ENCODE measurements at regions not wholly inside any gene's neighbourhood (a gene's known extent, or its start where the extent isn't known, plus 50 kb on each side); places are given as distances from the start of the nearest gene placed in this dataset.

DNA sequence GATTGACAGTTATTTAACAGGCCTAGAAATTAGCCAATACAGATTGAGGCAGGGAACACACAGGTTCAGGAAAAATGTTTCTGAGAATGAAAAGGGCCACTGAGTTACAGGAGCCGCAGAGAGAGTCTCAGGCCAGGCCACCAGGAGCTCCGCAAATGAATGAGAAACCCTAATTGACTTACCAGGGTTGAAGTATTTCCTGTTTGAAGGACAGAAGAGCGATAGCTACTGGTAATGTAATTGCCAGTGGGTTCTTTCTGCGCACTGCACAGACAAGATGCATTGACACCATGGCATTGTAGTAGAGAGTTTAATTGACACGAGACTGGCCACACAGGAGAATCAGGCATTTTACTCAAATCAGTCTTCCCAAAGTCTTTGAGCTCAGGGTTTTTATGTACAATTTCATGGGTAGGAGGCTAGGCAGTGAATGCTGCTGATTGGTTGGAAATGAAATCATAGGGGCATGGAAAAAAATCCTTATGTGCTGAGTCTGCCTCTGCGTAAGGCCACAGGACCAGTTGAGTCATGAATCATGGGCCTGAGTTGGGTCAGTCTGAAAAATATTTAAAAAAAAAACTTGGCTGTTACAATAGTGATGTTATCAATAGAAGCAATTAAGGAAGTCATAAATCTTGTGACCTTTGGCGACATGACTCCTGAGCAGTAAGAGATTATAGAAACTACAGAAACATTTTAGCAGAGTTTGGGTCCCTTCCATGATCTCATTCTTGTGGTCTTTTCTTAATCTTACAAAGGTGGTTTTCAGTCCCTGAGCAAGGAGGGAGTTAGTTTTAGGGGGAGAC lies 203.8 kb downstream of the CASP12 start:
- WGBS, 2 donors: 79 to 80% methylated on average over 7 of the region's 7 CpGs
- no peak overlapping the region for H3K4me3 ChIP-seq
- no peaks in the 10 kb centered on the region for H3K9me3 ChIP-seq
- no peak for TF ChIP-seq EP300 (IDR thresholded peaks at IDR 0.05)
- no peak for TF ChIP-seq POLR2AphosphoS5 (IDR thresholded peaks at IDR 0.05)
- TF ChIP-seq, protein P1, sequence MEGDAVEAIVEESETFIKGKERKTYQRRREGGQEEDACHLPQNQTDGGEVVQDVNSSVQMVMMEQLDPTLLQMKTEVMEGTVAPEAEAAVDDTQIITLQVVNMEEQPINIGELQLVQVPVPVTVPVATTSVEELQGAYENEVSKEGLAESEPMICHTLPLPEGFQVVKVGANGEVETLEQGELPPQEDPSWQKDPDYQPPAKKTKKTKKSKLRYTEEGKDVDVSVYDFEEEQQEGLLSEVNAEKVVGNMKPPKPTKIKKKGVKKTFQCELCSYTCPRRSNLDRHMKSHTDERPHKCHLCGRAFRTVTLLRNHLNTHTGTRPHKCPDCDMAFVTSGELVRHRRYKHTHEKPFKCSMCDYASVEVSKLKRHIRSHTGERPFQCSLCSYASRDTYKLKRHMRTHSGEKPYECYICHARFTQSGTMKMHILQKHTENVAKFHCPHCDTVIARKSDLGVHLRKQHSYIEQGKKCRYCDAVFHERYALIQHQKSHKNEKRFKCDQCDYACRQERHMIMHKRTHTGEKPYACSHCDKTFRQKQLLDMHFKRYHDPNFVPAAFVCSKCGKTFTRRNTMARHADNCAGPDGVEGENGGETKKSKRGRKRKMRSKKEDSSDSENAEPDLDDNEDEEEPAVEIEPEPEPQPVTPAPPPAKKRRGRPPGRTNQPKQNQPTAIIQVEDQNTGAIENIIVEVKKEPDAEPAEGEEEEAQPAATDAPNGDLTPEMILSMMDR (IDR thresholded peaks at IDR 0.05): no peak
- TF ChIP-seq POLR2A (IDR thresholded peaks at IDR 0.05): no peak
- peak in 1 of 2 donors; percentile 77 for ATAC-seq (ENCODE audit: low FRiP score in 2 of 2)
- no peaks in the 10 kb centered on the region for H3K4me1 ChIP-seq
- H3K27ac ChIP-seq: no peak overlapping the region
- H3K27me3 ChIP-seq: no peaks in the 10 kb centered on the region
- no peaks in the 10 kb centered on the region for H3K36me3 ChIP-seq
- DNase-seq: no peak

DNA sequence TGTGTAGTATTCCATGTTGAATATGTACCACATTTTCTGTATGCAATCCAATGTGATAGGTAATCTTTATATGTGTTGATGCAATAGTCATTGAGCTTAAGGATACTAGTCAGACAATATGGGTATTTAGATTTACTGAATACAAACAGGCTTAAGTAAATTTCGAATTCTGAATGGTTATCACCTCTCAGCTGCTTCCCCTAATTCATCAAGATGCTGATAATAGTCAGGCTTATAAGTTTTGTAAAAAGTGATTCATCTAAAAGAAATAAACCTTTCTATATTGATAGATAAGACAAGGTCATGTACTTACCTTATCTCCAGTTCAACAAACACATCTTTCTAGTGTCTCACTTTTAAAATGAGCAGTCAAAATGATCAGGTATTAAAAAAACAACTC lies 205.5 kb downstream of the CASP12 start:
- Histone ChIP-seq H3K9me3 (no peaks in the 10 kb centered on the region), H3K4me3 (no peak overlapping the region), H3K36me3 (no peaks in the 10 kb centered on the region), H3K4me1 (no peaks in the 10 kb centered on the region), H3K27ac (no peak overlapping the region), H3K27me3 (no peaks in the 10 kb centered on the region)
- WGBS, 2 donors: 73 to 88% methylated on average over 1 of the region's 1 CpG
- DNase-seq (no peak), ATAC-seq (ENCODE audit: low FRiP score in 2 of 2) (no peak)
- TF ChIP-seq POLR2A (IDR thresholded peaks at IDR 0.05): no peak
- TF ChIP-seq, protein P1 (IDR thresholded peaks at IDR 0.05): no peak
- TF ChIP-seq EP300 (IDR thresholded peaks at IDR 0.05): no peak
- no peak for TF ChIP-seq POLR2AphosphoS5 (IDR thresholded peaks at IDR 0.05)

DNA sequence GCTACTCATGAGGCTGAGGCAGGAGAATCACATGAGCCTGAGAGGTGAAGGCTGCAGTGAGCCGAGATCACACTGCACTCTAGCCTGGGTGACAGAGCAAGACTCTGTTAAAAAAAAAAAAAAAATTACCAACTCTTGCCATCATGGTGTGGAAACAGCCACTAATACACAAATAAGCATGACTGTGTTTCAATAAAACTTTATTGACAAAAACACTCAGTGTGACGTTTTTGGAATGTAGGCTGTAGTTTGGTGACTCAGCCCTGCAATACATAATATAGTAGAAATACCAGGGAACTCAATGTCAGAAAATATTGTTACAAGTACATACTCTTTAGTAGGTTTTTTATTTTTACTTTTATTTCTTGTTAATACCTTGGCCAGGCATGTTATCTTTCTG lies 207.1 kb downstream of the CASP12 start:
- no peak for TF ChIP-seq EP300 (IDR thresholded peaks at IDR 0.05)
- TF ChIP-seq, protein P1 (IDR thresholded peaks at IDR 0.05): no peak
- ATAC-seq (ENCODE audit: low FRiP score in 2 of 2): no peak

DNA sequence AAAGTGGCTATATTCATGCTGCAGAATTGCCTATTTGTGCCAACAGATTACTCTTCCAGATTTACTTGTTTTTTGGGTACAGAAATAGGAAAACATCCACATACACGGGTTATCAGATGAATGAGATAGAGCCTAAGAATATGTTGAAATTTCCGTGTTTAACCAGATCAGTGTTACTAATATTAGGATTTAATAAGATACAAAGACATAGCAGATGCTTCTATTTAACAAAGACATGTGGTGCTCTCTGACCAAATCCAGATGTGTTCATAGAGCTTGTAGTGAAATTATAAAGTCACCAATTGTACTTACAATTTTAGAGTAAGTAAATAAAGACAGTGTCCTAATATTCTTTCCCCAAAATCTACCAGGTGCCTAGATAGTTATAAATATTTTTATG lies 208.0 kb downstream of the CASP12 start:
- no peak overlapping the region for H3K27ac ChIP-seq
- no peaks in the 10 kb centered on the region for H3K4me1 ChIP-seq
- TF ChIP-seq POLR2AphosphoS5 (IDR thresholded peaks at IDR 0.05) (no peak), EP300 (IDR thresholded peaks at IDR 0.05) (no peak), POLR2A (IDR thresholded peaks at IDR 0.05) (no peak)
- TF ChIP-seq, protein P1 (IDR thresholded peaks at IDR 0.05): no peak
- no peaks in the 10 kb centered on the region for H3K36me3 ChIP-seq
- WGBS, 2 donors: 73 to 84% methylated on average over 2 of the region's 2 CpGs
- DNase-seq: no peak
- H3K27me3 ChIP-seq: no peaks in the 10 kb centered on the region
- no peak overlapping the region for H3K4me3 ChIP-seq
- H3K9me3 ChIP-seq: no peaks in the 10 kb centered on the region
- no peak for ATAC-seq (ENCODE audit: low FRiP score in 2 of 2)

More for the DNA sequence above, 207.1 kb downstream of the CASP12 start:
- no peaks in the 10 kb centered on the region for H3K36me3 ChIP-seq
- H3K4me1 ChIP-seq: no peaks in the 10 kb centered on the region
- no peak overlapping the region for H3K4me3 ChIP-seq
- no peaks in the 10 kb centered on the region for H3K9me3 ChIP-seq
- H3K27ac ChIP-seq: no peak overlapping the region
- no peak for DNase-seq
- WGBS, 2 donors: 89 to 92% methylated on average over 2 of the region's 2 CpGs
- H3K27me3 ChIP-seq: no peaks in the 10 kb centered on the region

DNA sequence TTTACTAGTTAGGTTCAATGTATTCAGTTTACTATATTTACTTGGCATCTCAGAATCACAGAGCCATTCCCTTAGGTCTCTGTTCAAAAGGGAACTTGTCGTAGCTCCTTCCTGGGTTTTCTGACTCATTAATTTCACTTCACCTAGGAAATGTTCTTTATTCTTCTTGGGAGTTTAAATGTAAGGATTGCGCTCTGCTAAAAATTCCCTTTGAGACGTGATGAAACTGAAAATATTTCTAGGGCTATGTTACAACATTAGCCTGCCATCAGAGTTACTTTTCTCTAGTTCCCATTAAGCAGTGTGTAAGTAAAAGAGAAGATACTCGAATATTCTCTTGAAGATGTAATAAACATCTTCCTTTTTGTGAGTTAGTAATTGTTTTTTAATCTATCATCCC lies 209.5 kb downstream of the CASP12 start:
- WGBS, 2 donors: 61 to 65% methylated on average over 4 of the region's 4 CpGs
- no peaks in the 10 kb centered on the region for H3K27me3 ChIP-seq
- ATAC-seq (ENCODE audit: low FRiP score in 2 of 2) (no peak), DNase-seq (no peak)
- no peaks in the 10 kb centered on the region for H3K36me3 ChIP-seq
- H3K9me3 ChIP-seq: no peaks in the 10 kb centered on the region
- no peak for TF ChIP-seq EP300 (IDR thresholded peaks at IDR 0.05)
- TF ChIP-seq, protein P1 (IDR thresholded peaks at IDR 0.05): no peak
- no peak overlapping the region for H3K27ac ChIP-seq
- no peak overlapping the region for H3K4me3 ChIP-seq
- H3K4me1 ChIP-seq: no peaks in the 10 kb centered on the region

Data from upper lobe of left lung (tissue), 6 donors.